ENCODE measurements at regions not wholly inside any gene's neighbourhood (a gene's known extent, or its start where the extent isn't known, plus 50 kb on each side); places are given as distances from the start of the nearest gene placed in this dataset.

DNA sequence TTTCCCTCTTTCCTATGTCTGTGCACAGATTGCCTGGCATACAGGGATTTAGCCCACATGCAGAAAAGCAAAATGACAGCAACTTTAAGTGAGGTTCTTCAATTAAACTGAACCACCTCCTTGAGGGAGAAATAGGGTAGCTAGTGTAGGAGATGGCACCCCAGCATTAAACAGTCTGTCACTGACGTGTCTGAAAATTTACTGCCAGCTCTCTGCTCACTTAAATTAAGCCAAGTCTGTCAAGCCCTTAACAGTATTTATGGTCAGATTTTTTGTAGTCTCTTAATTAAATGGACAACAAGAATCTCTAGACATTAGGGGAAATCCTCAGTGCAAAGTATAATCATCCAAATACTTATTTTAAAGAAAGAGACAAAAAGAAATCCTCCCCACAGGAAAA, 696.5 kb upstream of the PTBP2 start:
- no peak for DNase-seq

DNA sequence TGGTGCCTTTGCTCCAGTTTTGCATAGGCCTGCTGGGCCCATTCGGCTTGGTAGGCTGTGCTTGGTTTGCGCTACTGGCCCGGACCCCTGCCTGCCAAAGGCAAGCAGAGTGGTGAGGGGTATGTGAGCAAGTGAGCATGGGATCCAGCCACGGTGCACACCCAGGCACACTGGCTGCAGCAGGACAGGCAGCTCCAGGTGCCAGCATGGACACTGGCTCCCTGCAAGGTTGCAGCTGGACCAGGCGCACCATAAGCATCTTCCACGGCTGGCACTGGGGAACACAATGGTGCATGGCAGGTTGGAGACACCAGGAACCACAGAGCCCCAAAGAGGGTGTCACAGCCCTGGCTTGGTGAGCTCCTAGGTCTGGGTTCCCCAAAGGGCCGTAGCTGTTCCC, 693.5 kb upstream of the PTBP2 start:
- DNase-seq = no peak

DNA sequence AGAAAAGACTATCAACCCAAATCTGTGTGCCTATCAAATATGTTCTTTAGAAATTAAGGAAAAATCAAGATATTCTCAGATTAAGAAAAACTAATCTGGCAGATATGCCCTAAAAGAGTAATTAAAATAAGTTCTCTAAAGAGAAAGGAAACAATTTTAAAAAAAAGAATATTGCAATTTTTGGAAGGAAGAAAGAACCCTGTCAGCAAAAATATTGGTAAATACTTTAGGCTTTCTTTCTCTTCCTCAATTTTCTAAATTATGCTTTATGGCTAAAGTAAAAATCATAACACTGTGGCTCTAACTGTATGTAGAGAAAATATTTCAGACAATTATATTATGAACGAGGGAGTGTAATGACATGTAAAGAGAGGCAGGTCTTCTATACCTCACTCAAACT, 691.3 kb upstream of the PTBP2 start:
- DNase-seq = no peak

GRCh38 chr1:96034006-96034405, 687.6 kb upstream of the PTBP2 start:
- no peak for DNase-seq

DNA sequence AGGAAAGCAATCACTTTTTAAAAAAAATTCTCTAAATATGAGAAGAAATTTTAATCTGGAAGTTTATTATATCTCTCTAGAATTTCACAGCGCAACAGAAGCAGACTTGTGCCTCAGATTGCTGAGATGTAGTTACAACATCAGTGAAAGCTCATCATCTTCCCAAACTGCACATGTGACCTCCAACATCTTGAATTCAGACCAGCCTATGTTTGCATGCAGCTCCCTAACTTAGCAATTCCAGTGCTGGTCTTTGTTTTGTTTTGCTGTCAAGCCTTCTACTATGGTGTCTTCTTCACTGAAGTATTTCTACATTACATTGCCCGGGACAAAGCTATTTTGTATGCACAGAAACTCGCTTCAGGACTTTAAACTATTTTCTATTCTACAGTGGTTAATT, 684.8 kb upstream of the PTBP2 start:
- no peak for DNase-seq

- DNase-seq = no peak
These were observed 682.9 kb upstream of the PTBP2 start for GRCh38 chr1:96038636-96039035.

DNA sequence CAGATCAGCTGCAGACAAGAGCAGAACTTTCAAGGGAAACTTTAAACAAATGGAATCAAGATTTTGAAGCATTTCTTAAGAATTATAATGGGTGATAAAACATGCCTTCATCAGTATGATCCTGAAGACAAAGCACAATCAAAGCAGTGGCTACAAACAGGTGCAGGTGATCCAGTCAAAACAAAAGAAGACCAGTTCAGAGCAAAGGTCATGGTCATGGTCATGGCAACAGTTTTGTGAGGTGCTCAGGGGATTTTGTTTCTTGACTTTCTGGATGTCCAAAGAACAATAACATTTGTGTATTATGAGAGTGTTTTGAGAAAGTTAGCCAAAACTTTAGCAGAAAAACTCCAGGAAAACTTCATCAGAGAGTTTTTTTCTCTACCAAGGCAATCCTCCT, 681.7 kb upstream of the PTBP2 start:
- DNase-seq = no peak

- DNase-seq = no peak
These were observed 680.1 kb upstream of the PTBP2 start for GRCh38 chr1:96041470-96041869.

- DNase-seq = no peak
These were observed 672.9 kb upstream of the PTBP2 start for GRCh38 chr1:96048572-96049212.

DNA sequence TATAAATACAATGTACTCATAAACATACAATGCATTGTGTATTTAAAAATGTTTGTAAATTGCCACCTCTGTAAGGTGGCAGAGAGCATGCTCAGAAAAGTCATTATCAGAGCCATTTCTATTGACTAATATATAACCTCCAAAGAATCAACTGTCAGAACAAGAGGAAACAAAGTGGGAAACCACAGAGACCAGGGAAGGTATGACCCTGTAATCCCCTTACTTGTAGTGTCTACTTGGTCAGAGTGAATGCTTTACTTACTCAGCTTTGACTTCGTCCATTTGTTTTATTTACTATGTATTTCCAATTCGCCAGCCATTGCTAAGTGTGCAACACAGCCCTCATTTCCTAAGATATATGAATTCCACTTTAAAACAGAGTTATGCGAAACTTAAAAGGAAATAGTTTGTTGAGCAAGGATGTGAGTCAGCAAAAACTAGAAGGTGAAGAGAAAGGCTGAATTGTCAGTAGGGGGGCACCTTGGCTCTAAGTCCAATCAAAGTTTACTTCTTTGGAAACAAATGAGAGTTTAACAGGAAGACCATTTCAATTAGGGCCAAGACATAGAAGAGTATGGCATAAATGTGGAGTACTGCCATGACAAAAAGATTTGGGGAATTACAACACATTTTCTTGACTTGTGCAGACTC, 671.7 kb upstream of the PTBP2 start:
- no peak for DNase-seq

DNA sequence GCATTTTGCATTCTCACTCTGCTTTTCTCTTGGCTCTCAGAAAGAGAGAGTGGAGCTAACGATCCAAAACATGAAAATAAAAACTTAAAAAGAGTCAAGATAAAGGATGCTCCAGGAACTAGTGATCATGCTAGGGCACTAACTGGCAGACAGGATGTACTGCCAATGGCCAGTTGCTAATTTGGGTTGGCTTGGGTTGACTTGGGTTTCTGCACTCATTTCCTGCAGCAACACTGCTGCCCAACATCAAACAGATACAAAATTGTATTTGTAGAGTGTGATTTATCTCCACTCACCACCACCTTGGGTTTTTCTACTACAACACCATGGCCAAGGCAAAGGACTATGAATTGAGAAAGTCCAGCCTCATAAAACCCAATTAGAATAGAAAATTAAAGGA, 662.3 kb upstream of the PTBP2 start:
- DNase-seq = no peak

- DNase-seq = no peak
These were observed 661.8 kb upstream of the PTBP2 start for GRCh38 chr1:96059736-96060135.

DNA sequence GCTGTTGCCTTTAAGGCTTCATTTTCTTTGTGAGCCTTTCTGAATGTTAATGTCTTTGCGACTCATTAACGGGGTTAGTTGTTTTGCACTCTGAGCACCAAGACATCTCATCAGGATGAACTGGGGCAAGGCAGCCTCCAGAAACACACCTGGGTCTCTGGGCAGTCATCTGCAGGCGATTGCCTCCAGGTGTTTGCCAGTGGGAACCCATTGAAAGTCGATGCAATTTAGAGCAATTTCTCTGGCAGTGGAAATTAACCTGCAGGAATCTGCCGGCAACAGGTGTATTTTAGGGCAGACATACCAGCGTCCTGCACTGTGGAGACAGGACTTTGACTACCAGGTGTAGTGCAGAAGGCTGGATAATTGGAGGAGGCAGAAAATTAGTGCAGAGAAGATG, 661.0 kb upstream of the PTBP2 start:
- no peak for DNase-seq

GRCh38 chr1:96072021-96072420, 649.6 kb upstream of the PTBP2 start:
- no peak for DNase-seq

GRCh38 chr1:96073100-96073499, 648.5 kb upstream of the PTBP2 start:
- no peak for DNase-seq

GRCh38 chr1:96074422-96074821, 647.2 kb upstream of the PTBP2 start:
- DNase-seq = no peak

GRCh38 chr1:96074876-96075577, 646.6 kb upstream of the PTBP2 start:
- no peak for DNase-seq

GRCh38 chr1:96075704-96076455, 645.7 kb upstream of the PTBP2 start:
- DNase-seq = no peak

DNA sequence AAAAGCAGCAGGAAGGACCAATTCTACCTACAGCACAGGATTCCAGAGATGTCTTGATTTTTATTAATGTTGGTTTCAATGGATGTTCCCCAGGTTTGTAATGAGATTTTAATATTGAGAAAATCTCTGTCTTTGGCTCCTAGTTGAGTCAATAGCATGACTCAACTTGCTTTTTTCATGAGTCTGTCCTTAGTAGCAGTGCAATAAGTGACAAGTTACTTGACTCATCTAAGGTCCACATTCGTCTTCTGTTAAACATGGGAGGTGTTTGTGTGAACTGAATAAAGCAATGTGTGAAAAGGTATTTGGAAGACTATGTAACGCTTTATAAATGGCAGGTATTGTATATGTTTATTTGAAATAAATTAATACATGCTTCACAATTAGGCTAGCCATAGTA, 645.0 kb upstream of the PTBP2 start:
- no peak for DNase-seq

DNA sequence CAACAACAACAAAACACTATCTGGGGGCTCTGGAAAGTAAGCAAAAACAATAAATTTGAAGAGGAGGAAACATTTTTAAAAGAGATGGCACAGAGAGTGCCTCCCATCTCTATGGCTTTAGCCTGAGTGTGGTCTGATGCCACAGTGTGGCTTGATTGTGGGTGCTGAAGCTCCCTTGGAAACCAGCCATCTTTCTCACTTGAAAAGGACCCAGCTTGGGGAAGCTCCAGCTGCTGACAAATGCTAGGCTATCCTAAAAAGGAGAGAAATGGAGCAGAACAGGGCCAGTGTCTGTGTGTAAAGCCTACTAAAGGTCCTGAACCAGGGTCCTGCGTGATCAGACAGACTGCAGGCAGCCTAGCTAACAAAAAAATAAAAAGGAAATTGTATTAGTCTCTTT, 642.0 kb upstream of the PTBP2 start:
- DNase-seq = no peak

GRCh38 chr1:96080925-96081324, 640.7 kb upstream of the PTBP2 start:
- no peak for DNase-seq

- DNase-seq = no peak
These were observed 633.9 kb upstream of the PTBP2 start for GRCh38 chr1:96087719-96088118.

DNA sequence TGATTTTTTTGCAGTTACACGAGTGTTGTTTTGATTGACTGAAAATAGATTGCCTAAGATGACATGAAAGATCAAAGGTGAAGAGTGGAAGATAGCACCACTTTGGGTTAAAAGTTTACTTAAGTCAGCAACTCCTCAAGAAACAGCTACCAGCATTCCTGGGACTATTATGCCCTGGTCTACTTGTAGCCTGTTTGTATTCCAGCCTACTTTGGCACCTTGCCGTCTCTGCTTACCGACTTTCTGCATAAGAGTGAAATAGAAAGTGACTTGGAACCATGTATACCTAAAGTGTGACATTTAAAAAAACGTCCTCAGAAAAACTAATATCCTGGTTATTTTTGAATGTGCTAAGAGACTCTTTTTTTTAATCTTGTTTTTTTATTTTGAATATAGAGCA, 631.5 kb upstream of the PTBP2 start:
- no peak for DNase-seq

Data from NCI-H510A treated with DMSO at 0.1 percent for 48 hours (cell line).